GM19438 (cell line): ENCODE measurements at regions not wholly inside any gene's neighbourhood (a gene's known extent, or its start where the extent isn't known, plus 50 kb on each side); places are given as distances from the start of the nearest gene placed in this dataset.
A peak's percentile ranks its signal among the peaks of the same experiment; 100 is the strongest.
"Not testable (repeated sequence)": the region's sequence is repeated elsewhere in the genome, so short reads cannot be mapped to it uniquely, and the experiment has no call there.

ENCODE experiments used
- ATAC-seq: cut with Tn5 transposase; IDR thresholded peaks from one replicate; pipeline ENCODE4 v1.9.1; 2021; ENCODE audit warnings: low read depth; ENCODE audit not compliant: unreplicated experiment

- ATAC-seq = peak; percentile 97
Measured at GRCh38 chr5:50501491-50502228, 60.6 kb upstream of the EMB start.

GRCh38 chr5:50513028-50513457, 72.0 kb upstream of the EMB start:
- not testable (repeated sequence) for ATAC-seq

DNA sequence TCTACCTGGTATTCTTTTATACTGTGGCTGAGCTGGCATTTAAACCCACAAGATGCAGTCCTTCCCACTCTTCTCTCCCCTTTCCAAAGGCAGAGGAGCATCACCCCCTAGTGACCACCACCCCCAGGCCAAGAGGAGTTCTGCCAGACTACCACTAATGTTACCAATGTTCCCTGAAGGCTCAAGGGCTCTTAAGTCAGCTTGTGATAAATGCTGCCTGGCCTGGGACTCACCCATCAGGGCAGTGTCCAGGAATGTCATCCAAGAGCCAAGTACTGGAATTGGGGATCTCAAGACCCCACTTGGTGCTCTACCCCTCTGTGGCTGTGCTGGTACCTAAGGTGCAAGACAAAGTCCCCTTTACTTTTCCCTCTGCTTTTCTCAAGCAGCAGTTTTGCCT, 80.0 kb upstream of the EMB start:
- ATAC-seq = not testable (repeated sequence)

DNA sequence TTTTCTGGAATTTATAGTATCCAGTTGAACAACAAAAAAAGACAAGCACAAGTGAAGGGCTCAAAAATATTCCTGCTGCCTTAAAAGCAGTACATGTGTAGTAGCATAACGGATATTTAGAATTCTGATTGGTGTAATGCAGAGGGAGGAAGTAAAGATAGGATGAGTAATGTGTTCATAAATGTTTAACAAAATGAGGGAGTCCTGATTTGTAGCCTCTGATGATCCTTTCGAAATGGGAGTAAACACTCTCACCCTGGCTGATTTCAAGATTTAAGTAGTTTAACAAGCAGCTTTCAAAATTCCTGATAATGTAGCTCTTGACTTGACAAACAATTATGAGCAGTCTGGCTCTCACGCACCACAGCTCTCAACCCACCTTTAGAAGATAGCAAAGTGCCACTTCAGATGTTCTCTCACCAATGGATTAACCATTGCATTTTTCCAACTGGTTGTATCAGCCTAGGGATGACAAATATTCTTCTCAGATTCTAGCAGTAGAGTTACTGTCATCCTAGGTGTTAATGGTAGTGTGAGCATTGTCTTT, 86.5 kb upstream of the EMB start:
- ATAC-seq = not testable (repeated sequence)

- no peak for ATAC-seq
Measured at GRCh38 chr5:50535393-50535792, 94.3 kb upstream of the EMB start.

GRCh38 chr5:50537534-50537933, 96.4 kb upstream of the EMB start:
- not testable (repeated sequence) for ATAC-seq

GRCh38 chr5:50547303-50547702, 106.2 kb upstream of the EMB start:
- ATAC-seq = peak; percentile 81

GRCh38 chr5:50550267-50550666, 109.2 kb upstream of the EMB start:
- no peak for ATAC-seq

GRCh38 chr5:50550993-50551392, 109.9 kb upstream of the EMB start:
- ATAC-seq = no peak

- ATAC-seq = no peak
Measured at GRCh38 chr5:50553560-50553984, 112.5 kb upstream of the EMB start.

GRCh38 chr5:50558640-50559039, 107.8 kb upstream of the PARP8 start:
- ATAC-seq = not testable (repeated sequence)

DNA sequence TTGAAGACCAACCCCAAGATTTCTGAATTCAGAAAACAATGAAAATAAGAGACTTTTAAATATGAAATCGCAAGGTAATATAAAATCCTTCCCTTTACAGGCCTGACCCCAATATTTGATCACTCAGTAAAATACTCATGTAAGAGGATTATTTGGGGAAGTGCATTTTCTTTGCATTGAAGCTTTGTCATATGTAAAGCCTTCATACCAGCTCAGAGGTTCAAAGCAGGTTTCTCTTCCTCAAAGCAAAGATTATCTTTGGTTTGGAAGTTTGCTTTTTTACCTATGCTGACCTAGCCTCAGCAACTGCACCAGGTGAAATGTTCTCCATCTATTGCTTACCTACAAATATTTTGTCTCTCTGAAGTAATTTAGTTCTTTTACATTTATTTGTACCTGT, 106.5 kb upstream of the PARP8 start:
- ATAC-seq = no peak

DNA sequence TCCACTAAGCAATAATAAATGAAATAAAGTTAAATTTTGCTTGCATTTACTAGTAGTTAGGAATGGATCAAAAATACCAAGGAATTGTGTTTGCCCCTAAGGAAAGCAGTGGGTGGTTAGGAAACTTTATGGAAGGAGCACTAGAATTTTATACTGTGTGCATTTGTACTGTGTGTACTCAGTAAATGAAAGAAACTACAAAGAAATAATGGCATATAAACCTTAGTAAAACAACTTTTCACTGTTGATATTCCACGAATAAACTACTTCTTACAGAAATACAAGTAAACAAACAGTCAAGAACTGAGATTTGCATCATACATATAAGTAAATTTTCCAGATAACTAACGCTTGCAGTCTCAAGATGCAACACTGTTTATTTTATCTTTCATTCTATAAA, 103.7 kb upstream of the PARP8 start:
- ATAC-seq = no peak

DNA sequence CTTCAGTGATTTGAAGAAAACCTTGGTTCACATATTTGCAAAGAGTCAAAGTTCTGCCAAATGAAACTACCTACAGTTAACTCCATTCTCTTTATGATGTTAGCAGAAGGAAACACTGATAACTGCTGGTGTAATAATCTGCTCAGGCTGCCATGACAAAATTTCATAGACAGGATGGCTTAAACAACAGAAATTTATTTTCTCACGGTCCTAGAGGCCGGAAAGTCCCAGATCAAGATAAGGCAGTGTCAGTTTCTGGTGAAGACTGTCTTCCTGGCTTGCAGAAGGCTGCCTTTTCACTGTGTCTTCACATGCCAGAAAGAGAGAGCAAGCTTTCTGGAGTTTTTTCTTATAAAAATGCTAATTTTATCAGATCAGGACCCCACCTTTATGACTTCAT, 102.4 kb upstream of the PARP8 start:
- peak; percentile 78 for ATAC-seq

- ATAC-seq = no peak
Measured at GRCh38 chr5:50564558-50564957, 101.9 kb upstream of the PARP8 start.

GRCh38 chr5:50574121-50574520, 92.3 kb upstream of the PARP8 start:
- ATAC-seq = no peak

GRCh38 chr5:50575740-50576139, 90.7 kb upstream of the PARP8 start:
- ATAC-seq = no peak

- no peak for ATAC-seq
Measured at GRCh38 chr5:50576265-50576664, 90.2 kb upstream of the PARP8 start.

GRCh38 chr5:50576686-50577256, 89.7 kb upstream of the PARP8 start:
- ATAC-seq = no peak

GRCh38 chr5:50580506-50580905, 85.9 kb upstream of the PARP8 start:
- ATAC-seq = no peak

DNA sequence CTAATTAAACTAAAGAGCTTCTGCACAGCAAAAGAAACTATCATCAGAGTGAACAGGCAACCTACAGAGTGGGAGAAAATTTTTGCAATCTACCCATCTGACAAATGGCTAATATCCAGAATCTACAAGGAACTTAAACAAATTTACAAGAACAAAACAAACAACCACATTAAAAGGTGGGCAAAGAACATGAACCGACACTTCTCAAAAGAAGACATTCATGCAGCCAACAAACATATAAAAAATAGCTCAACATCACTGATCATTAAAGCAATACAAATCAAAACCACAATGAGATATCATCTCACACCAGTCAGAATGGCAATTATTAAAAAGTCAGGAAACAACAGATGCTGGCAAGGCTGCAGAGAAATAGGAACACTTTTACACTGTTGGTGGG, 84.6 kb upstream of the PARP8 start:
- ATAC-seq = not testable (repeated sequence)

DNA sequence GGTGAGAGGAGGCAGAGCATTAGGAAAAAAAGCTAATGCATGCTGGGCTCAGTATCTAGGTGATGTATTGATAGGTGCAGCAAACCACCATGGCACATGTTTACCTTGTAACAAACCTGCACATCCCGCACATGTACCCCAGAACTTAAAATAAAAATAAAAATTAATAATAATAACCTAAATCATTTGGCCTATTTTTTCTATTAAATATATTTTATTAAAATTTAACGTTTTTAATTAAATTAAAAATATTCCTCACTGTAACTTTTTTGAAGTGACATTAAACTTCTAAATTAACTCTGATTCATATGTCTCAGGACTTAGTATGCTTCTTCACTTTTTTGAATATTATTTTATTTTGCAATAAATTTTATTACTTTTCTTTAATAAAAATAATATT, 83.7 kb upstream of the PARP8 start:
- no peak for ATAC-seq
